ENCODE measurements at regions not wholly inside any gene's neighbourhood (a gene's known extent, or its start where the extent isn't known, plus 50 kb on each side); places are given as distances from the start of the nearest gene placed in this dataset.

GRCh38 chr4:144518181-144518895, 127.6 kb upstream of the HHIP start:
- Mint-ChIP-seq H3K27me3 (ENCODE audit: low read depth) (peaks cover 5% of the 10 kb centered on the region), H3K9me3 (no peaks in the 10 kb centered on the region), H3K4me3 (no peak overlapping the region), H3K36me3 (ENCODE audit: insufficient read depth in 2 of 2) (no peaks in the 10 kb centered on the region), H3K4me1 (ENCODE audit: low read depth) (no peaks in the 10 kb centered on the region), H3K27ac (no peak overlapping the region)
- DNase-seq, result no peak
- ATAC-seq (replicated peaks in 1 of 2), result no peak

DNA sequence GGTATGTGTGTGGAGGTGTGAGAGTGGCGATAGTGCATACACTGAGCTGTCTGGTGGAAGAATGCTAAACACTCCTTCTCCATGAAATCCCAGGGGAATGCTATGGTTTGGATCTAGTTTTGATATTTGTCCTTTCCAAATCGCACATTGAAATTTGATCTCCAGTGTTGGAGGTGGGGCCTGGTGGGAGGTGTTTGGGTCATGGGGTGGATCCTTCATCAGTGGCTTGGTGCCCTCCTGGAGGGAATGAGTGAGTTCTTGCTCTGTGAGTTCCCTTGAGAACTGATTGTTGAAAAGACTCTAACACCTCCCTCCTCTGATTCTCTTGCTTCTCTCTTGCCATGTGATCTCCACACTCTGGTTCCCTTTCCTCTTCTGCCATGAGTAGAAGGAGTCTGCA, 114.1 kb upstream of the HHIP start:
- ATAC-seq (replicated peaks in 1 of 2) (no peak), DNase-seq (no peak)
- Mint-ChIP-seq H3K9me3 (peaks cover 0 to 2% of the 10 kb centered on the region in 2 donors), H3K36me3 (ENCODE audit: insufficient read depth in 2 of 2) (no peaks in the 10 kb centered on the region), H3K4me1 (ENCODE audit: low read depth) (no peaks in the 10 kb centered on the region), H3K27me3 (ENCODE audit: low read depth) (no peaks in the 10 kb centered on the region), H3K27ac (no peak overlapping the region), H3K4me3 (no peak overlapping the region)

- peaks cover 0 to 4% of the 10 kb centered on the region in 2 donors for H3K9me3 Mint-ChIP-seq
- no peak overlapping the region for H3K27ac Mint-ChIP-seq
- no peak for ATAC-seq (replicated peaks in 1 of 2)
- H3K27me3 Mint-ChIP-seq (ENCODE audit: low read depth), result no peaks in the 10 kb centered on the region
- no peak for DNase-seq
- H3K36me3 Mint-ChIP-seq (ENCODE audit: insufficient read depth in 2 of 2), result no peaks in the 10 kb centered on the region
- no peaks in the 10 kb centered on the region for H3K4me1 Mint-ChIP-seq (ENCODE audit: low read depth)
- H3K4me3 Mint-ChIP-seq, result no peak overlapping the region
Measured at GRCh38 chr4:144547678-144548298, 98.2 kb upstream of the HHIP start.

DNA sequence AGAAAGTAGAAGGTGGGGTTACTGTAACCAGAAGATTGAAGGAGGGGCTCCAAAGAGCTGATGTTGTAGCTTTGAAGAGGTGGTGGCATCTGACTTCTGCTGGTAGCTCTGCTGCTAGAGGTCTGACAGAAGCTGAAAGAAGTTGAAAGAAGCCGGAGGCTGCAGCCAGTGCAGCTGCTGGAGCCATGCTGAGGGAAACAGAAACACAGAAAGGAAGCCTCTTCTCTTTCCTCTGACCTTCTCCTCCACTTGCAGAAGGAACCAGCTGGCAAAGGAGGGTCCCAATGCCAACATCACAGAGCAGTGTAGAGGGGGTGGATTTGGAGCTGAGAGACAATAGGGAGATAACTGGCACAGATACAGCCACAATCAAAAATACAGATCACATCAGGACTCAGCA, 89.3 kb upstream of the HHIP start:
- Mint-ChIP-seq H3K27me3 (ENCODE audit: low read depth) (no peaks in the 10 kb centered on the region), H3K36me3 (ENCODE audit: insufficient read depth in 2 of 2) (no peaks in the 10 kb centered on the region), H3K9me3 (no peaks in the 10 kb centered on the region), H3K27ac (no peak overlapping the region), H3K4me1 (ENCODE audit: low read depth) (no peaks in the 10 kb centered on the region), H3K4me3 (no peak overlapping the region)
- ATAC-seq (replicated peaks in 1 of 2), result no peak
- DNase-seq, result no peak

DNA sequence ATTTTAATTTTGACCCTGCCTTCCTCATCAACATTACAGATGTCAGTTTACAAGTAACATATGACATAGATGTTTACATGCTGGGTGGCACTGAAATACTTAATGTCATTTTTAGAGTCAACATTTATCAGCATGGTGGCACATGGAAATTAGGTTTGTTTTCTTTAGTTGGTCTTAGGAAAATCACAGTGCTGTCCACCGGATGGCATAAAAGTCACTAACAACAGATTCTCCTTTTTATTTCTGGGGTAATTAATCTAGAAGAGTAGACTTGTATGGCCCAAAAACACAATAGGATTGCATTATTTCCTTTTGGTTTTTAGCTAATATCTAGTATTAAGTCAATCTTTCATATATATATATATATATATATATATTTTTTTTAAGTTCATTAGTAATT, 88.6 kb upstream of the HHIP start:
- Mint-ChIP-seq H3K27me3 (ENCODE audit: low read depth) (peaks cover 2% of the 10 kb centered on the region), H3K4me3 (no peak overlapping the region), H3K9me3 (no peaks in the 10 kb centered on the region), H3K36me3 (ENCODE audit: insufficient read depth in 2 of 2) (no peaks in the 10 kb centered on the region), H3K4me1 (ENCODE audit: low read depth) (no peaks in the 10 kb centered on the region), H3K27ac (no peak overlapping the region)
- ATAC-seq (replicated peaks in 1 of 2), result no peak
- no peak for DNase-seq

GRCh38 chr4:144562019-144562705, 83.8 kb upstream of the HHIP start:
- Mint-ChIP-seq H3K4me3 (no peak overlapping the region), H3K36me3 (ENCODE audit: insufficient read depth in 2 of 2) (no peaks in the 10 kb centered on the region), H3K4me1 (ENCODE audit: low read depth) (no peaks in the 10 kb centered on the region), H3K27ac (no peak overlapping the region), H3K27me3 (ENCODE audit: low read depth) (peaks cover 9% of the 10 kb centered on the region), H3K9me3 (no peaks in the 10 kb centered on the region)
- ATAC-seq (replicated peaks in 1 of 2) (no peak), DNase-seq (no peak)

GRCh38 chr4:144564358-144564757, 81.6 kb upstream of the HHIP start:
- no peak for DNase-seq
- no peak overlapping the region for H3K4me3 Mint-ChIP-seq
- H3K36me3 Mint-ChIP-seq (ENCODE audit: insufficient read depth in 2 of 2), result no peaks in the 10 kb centered on the region
- no peak overlapping the region for H3K27ac Mint-ChIP-seq
- H3K27me3 Mint-ChIP-seq (ENCODE audit: low read depth), result peaks cover 9% of the 10 kb centered on the region
- H3K4me1 Mint-ChIP-seq (ENCODE audit: low read depth), result no peaks in the 10 kb centered on the region
- H3K9me3 Mint-ChIP-seq, result peaks cover 0 to 2% of the 10 kb centered on the region in 2 donors
- no peak for ATAC-seq (replicated peaks in 1 of 2)

DNA sequence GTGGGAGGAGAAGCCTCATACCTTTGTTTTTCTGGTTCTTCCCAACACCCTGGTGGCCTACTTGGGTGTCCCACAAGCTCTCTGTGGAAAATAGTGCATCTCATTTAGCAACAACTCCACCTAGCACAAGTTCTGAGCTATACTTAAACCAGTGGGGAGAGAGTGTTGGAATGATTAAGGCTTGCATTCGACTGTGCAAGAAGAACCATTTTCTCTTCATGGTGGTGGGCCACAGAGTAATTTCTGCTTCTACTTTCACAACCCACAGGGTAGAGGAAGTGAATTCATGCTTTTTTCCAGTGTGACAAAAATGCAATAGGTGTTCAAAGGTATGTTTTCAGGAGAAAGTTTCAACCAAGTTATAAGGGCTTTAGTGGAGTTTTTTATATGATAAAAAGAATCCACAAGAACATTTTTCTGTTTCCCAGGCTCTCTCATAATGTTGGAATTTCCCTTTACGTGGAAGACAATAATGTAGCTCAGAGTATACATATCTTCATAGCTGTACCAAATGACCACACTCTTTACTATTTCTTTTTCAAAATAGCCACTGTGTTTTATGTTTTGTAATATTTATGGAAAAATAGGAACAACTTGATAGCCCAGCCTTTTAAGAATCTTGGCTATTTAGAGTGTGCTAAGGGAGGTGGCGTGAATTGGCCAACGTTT, 80.3 kb upstream of the HHIP start:
- H3K27me3 Mint-ChIP-seq (ENCODE audit: low read depth), result peaks cover 9% of the 10 kb centered on the region
- no peaks in the 10 kb centered on the region for H3K36me3 Mint-ChIP-seq (ENCODE audit: insufficient read depth in 2 of 2)
- H3K27ac Mint-ChIP-seq, result no peak overlapping the region
- peaks cover 0 to 2% of the 10 kb centered on the region in 2 donors for H3K9me3 Mint-ChIP-seq
- H3K4me3 Mint-ChIP-seq, result no peak overlapping the region
- no peaks in the 10 kb centered on the region for H3K4me1 Mint-ChIP-seq (ENCODE audit: low read depth)
- no peak for DNase-seq
- no peak for ATAC-seq (replicated peaks in 1 of 2)

DNA sequence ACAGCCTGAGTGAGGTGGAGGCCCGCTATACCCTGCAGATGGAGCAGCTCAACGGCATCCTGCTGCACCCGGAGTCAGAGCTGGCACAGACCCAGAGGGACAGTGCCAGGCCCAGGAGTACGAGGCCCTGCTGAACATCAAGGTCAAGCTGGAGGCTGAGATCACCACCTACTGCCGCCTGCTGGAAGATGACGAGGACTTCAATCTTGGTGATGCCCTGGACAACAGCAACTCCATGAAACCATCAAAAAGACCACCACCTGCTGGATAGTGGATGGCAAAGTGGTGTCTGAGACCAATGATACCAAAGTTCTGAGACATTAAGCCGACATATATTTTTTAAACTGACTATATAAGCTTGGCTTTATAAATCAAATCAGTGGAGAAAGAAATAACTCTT, 73.3 kb upstream of the HHIP start:
- Mint-ChIP-seq H3K27ac (no peak overlapping the region), H3K4me3 (no peak overlapping the region), H3K9me3 (no peaks in the 10 kb centered on the region), H3K36me3 (ENCODE audit: insufficient read depth in 2 of 2) (no peaks in the 10 kb centered on the region), H3K4me1 (ENCODE audit: low read depth) (no peaks in the 10 kb centered on the region), H3K27me3 (ENCODE audit: low read depth) (no peaks in the 10 kb centered on the region)
- ATAC-seq (replicated peaks in 1 of 2), result no peak
- no peak for DNase-seq

GRCh38 chr4:144574000-144574399, 72.0 kb upstream of the HHIP start:
- DNase-seq, result no peak

GRCh38 chr4:144574509-144574908, 71.4 kb upstream of the HHIP start:
- Mint-ChIP-seq H3K9me3 (no peaks in the 10 kb centered on the region), H3K4me1 (ENCODE audit: low read depth) (no peaks in the 10 kb centered on the region), H3K4me3 (no peak overlapping the region), H3K27ac (no peak overlapping the region), H3K36me3 (ENCODE audit: insufficient read depth in 2 of 2) (no peaks in the 10 kb centered on the region), H3K27me3 (ENCODE audit: low read depth) (no peaks in the 10 kb centered on the region)
- no peak for DNase-seq
- no peak for ATAC-seq (replicated peaks in 1 of 2)

More at GRCh38 chr4:144574000-144574399, 72.0 kb upstream of the HHIP start:
- Mint-ChIP-seq H3K27me3 (ENCODE audit: low read depth) (no peaks in the 10 kb centered on the region), H3K9me3 (no peaks in the 10 kb centered on the region), H3K4me1 (ENCODE audit: low read depth) (no peaks in the 10 kb centered on the region), H3K27ac (no peak overlapping the region), H3K36me3 (ENCODE audit: insufficient read depth in 2 of 2) (no peaks in the 10 kb centered on the region), H3K4me3 (no peak overlapping the region)
- no peak for ATAC-seq (replicated peaks in 1 of 2)

- DNase-seq, result no peak
- Mint-ChIP-seq H3K27ac (no peak overlapping the region), H3K4me1 (ENCODE audit: low read depth) (no peaks in the 10 kb centered on the region), H3K36me3 (ENCODE audit: insufficient read depth in 2 of 2) (no peaks in the 10 kb centered on the region), H3K9me3 (no peaks in the 10 kb centered on the region), H3K27me3 (ENCODE audit: low read depth) (no peaks in the 10 kb centered on the region), H3K4me3 (no peak overlapping the region)
- no peak for ATAC-seq (replicated peaks in 1 of 2)
Measured at GRCh38 chr4:144575181-144575580, 70.8 kb upstream of the HHIP start.

DNA sequence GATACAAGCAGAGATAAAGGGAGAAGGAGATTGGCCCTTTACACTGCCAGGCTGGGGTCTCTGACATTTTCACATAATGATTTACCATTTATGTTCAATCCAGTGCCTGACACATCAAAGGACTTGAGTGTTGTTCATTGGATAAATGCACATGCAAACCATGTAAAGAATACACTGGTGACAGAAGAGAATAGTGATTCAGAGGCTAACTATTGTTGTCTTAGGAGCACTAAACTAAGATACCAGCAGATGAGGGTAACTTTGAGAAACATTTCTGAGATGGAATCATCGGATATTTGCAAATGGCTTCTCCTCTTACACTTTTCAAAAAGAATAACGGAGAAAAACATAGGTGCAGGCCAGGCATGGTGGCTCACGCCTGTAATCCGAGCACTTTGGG, 67.3 kb upstream of the HHIP start:
- H3K27me3 Mint-ChIP-seq (ENCODE audit: low read depth), result no peaks in the 10 kb centered on the region
- ATAC-seq (replicated peaks in 1 of 2), result no peak
- no peaks in the 10 kb centered on the region for H3K9me3 Mint-ChIP-seq
- no peak overlapping the region for H3K4me3 Mint-ChIP-seq
- H3K36me3 Mint-ChIP-seq (ENCODE audit: insufficient read depth in 2 of 2), result no peaks in the 10 kb centered on the region
- DNase-seq, result no peak
- no peaks in the 10 kb centered on the region for H3K4me1 Mint-ChIP-seq (ENCODE audit: low read depth)
- H3K27ac Mint-ChIP-seq, result no peak overlapping the region
